Fibroblast of the conjunctiva (primary cell): ENCODE measurements at regions not wholly inside any gene's neighbourhood (a gene's known extent, or its start where the extent isn't known, plus 50 kb on each side); places are given as distances from the start of the nearest gene placed in this dataset.
"Not testable (repeated sequence)": the region's sequence is repeated elsewhere in the genome, so short reads cannot be mapped to it uniquely, and the experiment has no call there.

Experiments
- DNase-seq: peaks from one replicate; pipeline ENCODE4 v3.0.0-alpha.2; 2010; ENCODE audit warnings: low read depth

GRCh38 chrX:39047174-39047573 lies 245.9 kb downstream of the MID1IP1 start:
- DNase-seq: no peak

- no peak for DNase-seq
Measured at GRCh38 chrX:39049975-39050374, 248.7 kb downstream of the MID1IP1 start.

- DNase-seq: no peak
Measured at GRCh38 chrX:39050427-39050826, 249.2 kb downstream of the MID1IP1 start.

GRCh38 chrX:39052751-39053150 lies 251.5 kb downstream of the MID1IP1 start:
- DNase-seq: no peak

GRCh38 chrX:39058724-39059123 lies 257.5 kb downstream of the MID1IP1 start:
- DNase-seq: no peak

- no peak for DNase-seq
Measured at GRCh38 chrX:39059866-39060265, 258.6 kb downstream of the MID1IP1 start.

- DNase-seq: no peak
Measured at GRCh38 chrX:39063037-39063436, 261.8 kb downstream of the MID1IP1 start.

- DNase-seq: no peak
Measured at GRCh38 chrX:39063702-39064101, 262.4 kb downstream of the MID1IP1 start.

- DNase-seq: no peak
Measured at GRCh38 chrX:39065051-39065871, 264.0 kb downstream of the MID1IP1 start.

- no peak for DNase-seq
Measured at GRCh38 chrX:39067866-39068265, 266.6 kb downstream of the MID1IP1 start.

- DNase-seq: not testable (repeated sequence)
Measured at GRCh38 chrX:39068634-39069033, 267.4 kb downstream of the MID1IP1 start.

GRCh38 chrX:39070009-39070408 lies 268.8 kb downstream of the MID1IP1 start:
- no peak for DNase-seq

GRCh38 chrX:39073131-39073530 lies 271.9 kb downstream of the MID1IP1 start:
- DNase-seq: no peak

- DNase-seq: no peak
Measured at GRCh38 chrX:39096599-39096998, 295.3 kb downstream of the MID1IP1 start.

- DNase-seq: no peak
Measured at GRCh38 chrX:39104745-39105144, 303.5 kb downstream of the MID1IP1 start.

GRCh38 chrX:39112143-39112542 lies 310.9 kb downstream of the MID1IP1 start:
- no peak for DNase-seq

- DNase-seq: no peak
Measured at GRCh38 chrX:39115166-39115565, 313.9 kb downstream of the MID1IP1 start.

- DNase-seq: no peak
Measured at GRCh38 chrX:39117101-39117500, 315.8 kb downstream of the MID1IP1 start.

- no peak for DNase-seq
Measured at GRCh38 chrX:39121903-39122302, 320.6 kb downstream of the MID1IP1 start.

- DNase-seq: no peak
Measured at GRCh38 chrX:39125834-39126233, 324.6 kb downstream of the MID1IP1 start.

GRCh38 chrX:39133971-39134370 lies 332.7 kb downstream of the MID1IP1 start:
- no peak for DNase-seq

- no peak for DNase-seq
Measured at GRCh38 chrX:39137363-39137954, 336.2 kb downstream of the MID1IP1 start.

GRCh38 chrX:39140581-39140980 lies 339.3 kb downstream of the MID1IP1 start:
- DNase-seq: no peak

- DNase-seq: no peak
Measured at GRCh38 chrX:39144323-39144722, 343.1 kb downstream of the MID1IP1 start.
